ENCODE measurements at regions not wholly inside any gene's neighbourhood (a gene's known extent, or its start where the extent isn't known, plus 50 kb on each side); places are given as distances from the start of the nearest gene placed in this dataset.
A peak's percentile ranks its signal among the peaks of the same experiment; 100 is the strongest.

- no peak overlapping the region for H3K4me2 ChIP-seq
- H3K36me3 ChIP-seq, result no peaks in the 10 kb centered on the region
- TF ChIP-seq Cebpa-rat (IDR thresholded peaks at IDR 0.05), result no peak
- H4K20me1 ChIP-seq, result 0 out of 22 replicates have a peak, but pooled peaks cover 0 to 3% (median 0%) of the 10 kb centered on the region in 11 experiments
- H3K9ac ChIP-seq, result no peak overlapping the region
- no peak overlapping the region for H3K27ac ChIP-seq
- no peaks in the 10 kb centered on the region for H3K4me1 ChIP-seq
- no peaks in the 10 kb centered on the region for H3K27me3 ChIP-seq
- H3K4me3 ChIP-seq, result no peak overlapping the region
- no peaks in the 10 kb centered on the region for H3K9me3 ChIP-seq (replicated peaks in 1 of 11)
Observed at GRCh38 chr11:127080735-127081134, 80.2 kb upstream of the KIRREL3 start.

GRCh38 chr11:127075758-127076157 is 75.2 kb upstream of the KIRREL3 start:
- Histone ChIP-seq H4K20me1 (no peaks in the 10 kb centered on the region; a peak in 1 of 22 replicates), H3K4me1 (peaks cover 11 to 24% (median 17%) of the 10 kb centered on the region in 10 experiments; a peak in 19 of 20 replicates), H3K27me3 (no peaks in the 10 kb centered on the region), H3K9me3 (replicated peaks in 1 of 11) (no peaks in the 10 kb centered on the region), H3K4me3 (no peak overlapping the region), H3K4me2 (no peak overlapping the region), H3K27ac (no peak overlapping the region), H3K36me3 (no peaks in the 10 kb centered on the region), H3K9ac (no peak overlapping the region)
- no peak for TF ChIP-seq Cebpa-rat (IDR thresholded peaks at IDR 0.05)

- Histone ChIP-seq H3K4me1 (peaks cover 11 to 24% (median 17%) of the 10 kb centered on the region in 10 experiments; a peak in 19 of 20 replicates), H4K20me1 (no peaks in the 10 kb centered on the region; a peak in 1 of 22 replicates), H3K27me3 (no peaks in the 10 kb centered on the region), H3K36me3 (no peaks in the 10 kb centered on the region), H3K9ac (no peak overlapping the region), H3K4me2 (peak overlapping the region; percentile 19 to 75 (median 44)), H3K27ac (peak overlapping the region in 2 of 11 experiments; percentile 13 to 45; a peak in 3 of 22 replicates), H3K9me3 (replicated peaks in 1 of 11) (no peaks in the 10 kb centered on the region), H3K4me3 (no peak overlapping the region)
- TF ChIP-seq Cebpa-rat (IDR thresholded peaks at IDR 0.05), result no peak
Observed at GRCh38 chr11:127074151-127074761, 73.7 kb upstream of the KIRREL3 start.

GRCh38 chr11:127073621-127074020 is 73.1 kb upstream of the KIRREL3 start:
- H3K4me2 ChIP-seq, result peak overlapping the region in 9 of 11 experiments; percentile 19 to 57 (median 44); a peak in 10 of 22 replicates

DNA sequence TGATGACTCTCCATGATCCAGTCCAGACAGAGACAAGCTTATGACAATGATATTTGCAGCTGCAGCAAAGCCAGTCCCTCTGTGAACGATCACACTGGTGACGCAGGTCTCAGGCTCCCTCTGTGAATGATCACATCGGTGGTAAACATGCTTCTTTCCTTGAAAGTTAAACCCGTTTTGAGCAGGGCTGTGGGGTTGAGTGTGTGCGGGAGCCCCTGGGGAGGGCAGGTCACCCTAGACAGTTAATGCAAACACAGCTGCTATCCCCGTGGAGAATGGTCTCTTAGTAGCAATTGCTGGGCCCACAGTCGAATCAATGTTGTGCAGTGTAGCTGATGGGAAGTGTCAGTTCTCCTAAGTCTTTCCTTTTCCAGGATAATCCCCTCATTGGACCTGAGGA is 71.0 kb upstream of the KIRREL3 start:
- Histone ChIP-seq H3K4me2 (peak overlapping the region in 2 of 11 experiments; percentile 3 to 21; a peak in 2 of 22 replicates), H3K4me1 (peaks cover 11 to 24% (median 17%) of the 10 kb centered on the region in 10 experiments; a peak in 19 of 20 replicates), H4K20me1 (no peaks in the 10 kb centered on the region; a peak in 1 of 22 replicates), H3K36me3 (no peaks in the 10 kb centered on the region), H3K4me3 (no peak overlapping the region), H3K27me3 (no peaks in the 10 kb centered on the region), H3K9ac (no peak overlapping the region), H3K27ac (no peak overlapping the region), H3K9me3 (replicated peaks in 1 of 11) (no peaks in the 10 kb centered on the region)
- no peak for TF ChIP-seq Cebpa-rat (IDR thresholded peaks at IDR 0.05)

More at GRCh38 chr11:127073621-127074020, 73.1 kb upstream of the KIRREL3 start:
- Histone ChIP-seq H3K9ac (no peak overlapping the region), H3K4me1 (peaks cover 11 to 24% (median 17%) of the 10 kb centered on the region in 10 experiments; a peak in 19 of 20 replicates), H3K27ac (no peak overlapping the region), H3K27me3 (no peaks in the 10 kb centered on the region), H3K4me3 (no peak overlapping the region), H3K9me3 (replicated peaks in 1 of 11) (no peaks in the 10 kb centered on the region), H4K20me1 (no peaks in the 10 kb centered on the region; a peak in 1 of 22 replicates), H3K36me3 (no peaks in the 10 kb centered on the region)
- no peak for TF ChIP-seq Cebpa-rat (IDR thresholded peaks at IDR 0.05)

GRCh38 chr11:127070808-127071207 is 70.2 kb upstream of the KIRREL3 start:
- H3K27ac ChIP-seq, result no peak overlapping the region
- TF ChIP-seq Cebpa-rat (IDR thresholded peaks at IDR 0.05), result no peak
- H3K4me3 ChIP-seq, result no peak overlapping the region
- no peak overlapping the region for H3K9ac ChIP-seq
- H3K4me2 ChIP-seq, result no peak overlapping the region
- peaks cover 11 to 24% (median 17%) of the 10 kb centered on the region in 10 experiments; a peak in 19 of 20 replicates for H3K4me1 ChIP-seq
- H4K20me1 ChIP-seq, result no peaks in the 10 kb centered on the region; a peak in 1 of 22 replicates
- no peaks in the 10 kb centered on the region for H3K27me3 ChIP-seq
- no peaks in the 10 kb centered on the region for H3K36me3 ChIP-seq
- H3K9me3 ChIP-seq (replicated peaks in 1 of 11), result no peaks in the 10 kb centered on the region

DNA sequence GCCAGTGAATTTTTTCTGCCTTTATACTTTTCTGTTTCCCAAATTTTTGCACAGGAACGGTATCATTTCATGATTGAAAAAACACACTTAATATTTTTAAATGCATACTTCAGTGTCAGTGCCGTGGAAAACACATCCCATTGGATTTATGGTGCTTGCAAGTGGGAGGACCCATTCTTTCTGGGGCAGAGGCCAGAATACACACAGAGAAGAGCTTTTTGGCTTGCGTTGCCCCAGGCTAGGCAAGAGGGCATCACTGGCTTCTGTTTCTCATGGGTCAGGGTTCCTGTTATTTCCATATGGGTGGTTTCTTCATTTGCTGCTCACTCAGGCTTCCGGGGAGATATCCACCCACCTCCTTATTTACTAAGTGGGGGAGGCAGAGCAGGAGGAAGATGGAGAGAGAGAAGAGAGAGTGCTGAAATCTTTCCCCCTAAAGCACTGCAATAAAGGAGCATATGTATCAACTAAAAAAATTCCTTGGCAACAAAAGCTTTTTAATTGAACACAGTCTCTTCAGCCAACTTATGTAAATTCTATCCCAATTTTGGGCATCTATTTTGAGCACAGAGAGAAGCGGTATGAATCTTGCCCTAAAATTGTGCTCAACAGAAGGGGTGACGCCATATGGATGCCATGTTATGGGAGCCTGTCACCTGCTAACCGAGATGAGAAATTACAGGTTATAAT is 66.0 kb upstream of the KIRREL3 start:
- H3K27ac ChIP-seq, result no peak overlapping the region
- H3K9me3 ChIP-seq (replicated peaks in 1 of 11), result no peaks in the 10 kb centered on the region
- H3K27me3 ChIP-seq, result no peaks in the 10 kb centered on the region
- no peak overlapping the region for H3K4me3 ChIP-seq
- TF ChIP-seq Cebpa-rat (IDR thresholded peaks at IDR 0.05), result no peak
- no peaks in the 10 kb centered on the region for H4K20me1 ChIP-seq
- no peak overlapping the region for H3K4me2 ChIP-seq
- H3K36me3 ChIP-seq, result no peaks in the 10 kb centered on the region
- H3K4me1 ChIP-seq, result 0 out of 20 replicates have a peak, but pooled peaks cover 0 to 3% (median 0%) of the 10 kb centered on the region in 10 experiments
- no peak overlapping the region for H3K9ac ChIP-seq

DNA sequence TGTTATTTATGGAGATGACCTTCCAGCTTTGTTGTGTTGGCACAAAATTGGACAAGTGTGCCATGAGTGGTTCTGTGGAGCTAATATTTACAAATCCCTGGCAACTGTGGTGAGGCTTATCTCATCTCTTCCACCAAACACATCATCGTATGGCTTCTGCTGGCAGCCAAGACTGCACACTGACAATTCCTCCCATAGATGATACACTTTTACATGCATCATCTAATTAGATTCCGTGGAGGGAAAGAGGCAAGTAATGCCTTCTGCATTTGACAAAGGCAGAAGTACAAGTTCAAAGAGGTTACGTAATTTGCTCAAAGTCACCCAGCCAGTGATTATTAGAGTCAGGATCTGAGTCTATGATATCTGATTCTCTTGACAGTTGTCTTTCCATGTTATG is 62.7 kb upstream of the KIRREL3 start:
- H3K9me3 ChIP-seq (replicated peaks in 1 of 11), result no peaks in the 10 kb centered on the region
- H3K36me3 ChIP-seq, result no peaks in the 10 kb centered on the region
- no peak overlapping the region for H3K4me2 ChIP-seq
- no peak overlapping the region for H3K4me3 ChIP-seq
- H3K27ac ChIP-seq, result no peak overlapping the region
- no peak for TF ChIP-seq Cebpa-rat (IDR thresholded peaks at IDR 0.05)
- H3K4me1 ChIP-seq, result no peaks in the 10 kb centered on the region
- no peaks in the 10 kb centered on the region for H3K27me3 ChIP-seq
- no peak overlapping the region for H3K9ac ChIP-seq
- H4K20me1 ChIP-seq, result no peaks in the 10 kb centered on the region

DNA sequence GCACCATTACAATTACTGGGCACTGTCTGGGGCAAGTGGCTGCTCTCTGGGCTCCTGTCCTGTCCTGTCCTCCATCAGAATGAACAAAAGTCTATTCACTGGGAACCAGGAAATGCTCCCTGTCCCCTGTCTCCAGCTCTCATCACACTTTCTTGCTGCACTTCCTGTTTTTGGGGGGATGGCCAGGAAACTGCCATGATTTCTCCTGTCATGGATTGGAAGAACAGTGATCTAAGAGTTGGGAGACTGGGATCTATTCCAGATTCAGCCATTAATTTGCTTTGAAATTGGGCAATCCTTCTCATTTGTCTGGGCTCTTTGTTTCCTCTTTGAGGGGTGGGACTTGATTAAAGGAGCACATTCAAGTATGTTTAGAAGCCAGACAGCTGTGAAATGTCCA is 61.4 kb upstream of the KIRREL3 start:
- H3K4me2 ChIP-seq, result no peak overlapping the region
- no peaks in the 10 kb centered on the region for H3K36me3 ChIP-seq
- H4K20me1 ChIP-seq, result no peaks in the 10 kb centered on the region
- H3K9me3 ChIP-seq (replicated peaks in 1 of 11), result no peaks in the 10 kb centered on the region
- no peak overlapping the region for H3K27ac ChIP-seq
- no peak overlapping the region for H3K4me3 ChIP-seq
- H3K4me1 ChIP-seq, result no peaks in the 10 kb centered on the region
- no peak for TF ChIP-seq Cebpa-rat (IDR thresholded peaks at IDR 0.05)
- H3K27me3 ChIP-seq, result no peaks in the 10 kb centered on the region
- H3K9ac ChIP-seq, result no peak overlapping the region
